HG02798 (cell line): ENCODE measurements at regions not wholly inside any gene's neighbourhood (a gene's known extent, or its start where the extent isn't known, plus 50 kb on each side); places are given as distances from the start of the nearest gene placed in this dataset.

Experiments used
- ATAC-seq: cut with Tn5 transposase; IDR thresholded peaks from one replicate; pipeline ENCODE4 v1.9.1; 2021; ENCODE audit warnings: mild to moderate bottlenecking; ENCODE audit not compliant: unreplicated experiment, poor library complexity

DNA sequence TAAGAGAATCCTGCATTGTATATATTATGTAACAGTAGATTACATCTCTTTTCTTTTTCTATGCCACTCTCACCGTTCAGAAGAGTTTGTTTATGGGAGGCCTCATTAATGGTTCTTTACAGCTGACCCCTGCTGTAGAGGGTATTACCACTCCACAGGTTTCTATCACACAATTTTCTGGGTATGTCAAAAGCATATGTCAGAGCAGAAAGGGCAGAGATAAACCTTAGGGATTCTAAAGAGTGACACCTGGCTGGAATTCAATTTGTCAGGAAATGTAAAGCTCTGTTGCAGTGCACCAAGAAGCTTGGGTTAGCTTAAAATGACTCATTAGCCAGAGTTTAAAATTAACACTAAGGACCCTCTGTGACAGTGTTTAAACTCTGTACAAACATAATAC is 658.7 kb downstream of the PCDH18 start:
- ATAC-seq = no peak

DNA sequence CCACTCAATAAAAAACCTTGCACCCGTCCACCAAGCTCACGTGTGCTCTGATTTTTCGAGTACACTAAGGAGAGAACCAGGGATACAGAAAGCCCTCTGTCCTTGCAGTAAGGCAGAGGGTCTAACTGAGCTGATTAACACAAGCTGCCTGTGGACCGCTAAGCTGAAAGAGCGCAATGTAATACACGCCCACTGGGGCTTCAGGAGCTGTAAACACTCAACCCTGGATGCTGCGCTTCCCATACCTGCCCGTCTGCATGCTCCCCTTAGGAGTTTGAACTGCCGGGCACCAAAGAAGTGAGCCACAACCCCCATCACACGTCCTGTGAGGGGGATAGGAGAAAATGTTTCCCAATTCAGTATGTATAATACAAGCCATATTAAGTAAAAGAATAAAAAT is 664.8 kb downstream of the PCDH18 start:
- no peak for ATAC-seq

DNA sequence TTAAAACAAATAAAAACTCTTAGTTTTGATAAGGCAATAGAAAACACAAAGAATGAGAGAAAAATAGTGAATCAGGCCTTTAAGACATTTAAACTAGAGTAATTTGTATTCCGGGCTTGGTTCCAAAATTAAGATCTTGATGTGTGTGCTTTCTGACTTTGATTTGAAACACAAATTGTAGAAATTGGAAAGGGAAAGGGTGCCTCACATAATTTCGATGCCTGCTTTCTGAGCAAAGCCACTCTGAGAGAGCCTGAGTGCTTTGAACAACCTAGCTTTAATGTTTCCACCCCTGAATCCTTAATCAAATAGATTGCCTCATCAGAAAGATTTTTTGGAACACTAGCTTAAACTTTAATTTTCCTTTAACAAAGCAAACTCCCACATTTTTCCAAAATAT is 666.8 kb downstream of the PCDH18 start:
- ATAC-seq = no peak

DNA sequence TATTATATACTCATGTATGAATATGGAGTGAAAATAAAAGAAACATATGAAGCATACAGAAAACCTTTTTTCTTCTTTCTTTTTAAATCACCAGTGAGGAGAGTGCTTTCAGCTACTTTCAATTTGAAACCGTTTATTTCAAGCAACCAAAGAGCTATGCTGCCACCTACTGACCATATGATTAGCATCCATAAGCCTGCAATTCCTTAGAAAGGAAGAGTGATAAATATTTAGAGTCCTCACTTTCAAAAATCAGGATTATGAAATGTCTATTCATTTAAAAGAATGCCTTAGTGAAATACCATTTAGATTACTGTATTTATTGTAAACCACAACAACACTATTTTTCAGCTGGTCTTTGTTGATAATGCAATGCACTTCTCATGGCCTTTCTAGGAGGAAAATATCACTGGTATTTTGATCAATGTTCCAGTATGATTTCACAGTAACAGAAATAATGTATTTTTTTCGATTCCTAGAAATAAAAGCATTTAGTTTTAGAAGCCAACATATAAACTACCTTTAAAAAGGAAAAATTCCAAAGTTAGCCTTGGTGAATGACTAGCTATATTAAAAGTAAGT is 667.6 kb downstream of the PCDH18 start:
- peak; percentile 92 for ATAC-seq

- no peak for ATAC-seq
Observed at GRCh38 chr4:136863756-136864155, 668.5 kb downstream of the PCDH18 start.

DNA sequence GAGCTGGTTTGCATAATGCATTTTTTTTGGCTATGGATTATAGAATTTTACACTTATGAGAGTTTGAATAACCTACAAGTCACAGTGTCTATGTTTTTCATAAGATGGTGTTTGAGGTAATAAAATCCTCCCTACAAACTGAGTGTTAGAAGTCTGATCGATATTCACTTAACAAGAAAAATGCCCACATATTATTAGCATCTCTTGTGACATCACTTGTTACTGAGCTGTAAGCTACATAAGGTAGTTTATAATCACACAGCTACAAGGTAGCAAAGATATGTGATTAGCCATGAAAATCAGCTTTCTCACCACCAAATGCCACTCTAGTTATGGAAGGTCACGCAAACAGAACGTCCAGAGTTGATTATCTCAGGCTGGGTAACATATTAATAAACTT is 669.6 kb downstream of the PCDH18 start:
- ATAC-seq = no peak

GRCh38 chr4:136861091-136861490 is 671.2 kb downstream of the PCDH18 start:
- no peak for ATAC-seq

DNA sequence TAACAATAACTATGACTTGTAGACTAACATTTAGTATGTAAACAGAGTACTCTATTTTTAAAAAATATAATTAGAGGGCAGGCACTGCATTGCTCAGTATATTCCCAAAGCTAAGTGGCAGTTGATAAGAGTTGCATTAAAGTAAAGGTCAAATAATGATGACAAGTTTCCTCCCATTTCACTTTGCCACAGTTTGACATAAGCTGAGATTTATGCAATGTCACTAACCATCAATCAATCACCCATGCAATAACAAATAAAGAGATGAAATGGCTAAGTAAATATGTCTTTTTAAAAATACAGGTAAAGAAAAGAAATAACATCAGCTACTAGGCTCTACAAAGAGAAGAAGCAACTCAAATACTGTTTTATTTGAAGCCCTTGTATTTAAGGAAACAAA is 673.4 kb downstream of the PCDH18 start:
- no peak for ATAC-seq

DNA sequence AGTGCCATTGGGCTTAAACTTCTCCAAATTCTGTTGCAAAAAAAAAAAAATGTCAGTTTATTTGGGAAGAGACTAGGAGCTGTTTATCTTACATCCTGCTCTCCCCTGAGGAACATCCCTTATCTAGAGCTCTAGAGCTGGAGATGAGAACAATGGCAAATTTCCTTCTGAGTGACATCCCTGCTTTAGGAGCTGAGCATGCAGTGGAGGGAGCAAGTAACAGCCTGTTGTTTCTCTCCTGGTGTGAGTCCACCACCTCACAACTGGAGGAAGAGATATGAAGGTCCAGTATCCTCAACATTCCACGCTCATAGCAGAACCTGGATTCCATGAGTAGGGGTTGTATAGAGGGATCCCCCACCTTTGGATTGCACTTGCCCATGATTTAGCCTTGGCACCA is 676.4 kb downstream of the PCDH18 start:
- no peak for ATAC-seq

DNA sequence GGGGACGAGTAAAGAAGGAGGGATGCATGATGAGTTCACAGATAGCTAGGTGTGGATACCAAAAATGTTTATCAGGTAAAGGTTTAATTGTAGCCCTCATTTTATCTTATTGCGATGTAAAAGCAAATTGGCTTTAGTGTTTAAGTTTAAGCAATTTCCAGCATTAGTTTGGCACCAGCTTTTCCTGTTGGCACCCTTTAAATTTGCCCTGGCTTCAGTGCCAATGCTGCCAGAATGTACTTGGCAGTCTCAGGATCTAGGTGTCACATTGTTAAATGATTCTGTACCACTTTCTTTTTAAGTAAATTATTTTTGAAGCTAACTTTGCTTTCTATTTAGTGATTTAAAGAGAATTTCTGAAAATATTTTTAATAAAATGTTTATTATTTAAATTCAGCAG is 681.8 kb downstream of the PCDH18 start:
- no peak for ATAC-seq

- ATAC-seq = no peak
Observed at GRCh38 chr4:136847881-136848621, 684.2 kb downstream of the PCDH18 start.

DNA sequence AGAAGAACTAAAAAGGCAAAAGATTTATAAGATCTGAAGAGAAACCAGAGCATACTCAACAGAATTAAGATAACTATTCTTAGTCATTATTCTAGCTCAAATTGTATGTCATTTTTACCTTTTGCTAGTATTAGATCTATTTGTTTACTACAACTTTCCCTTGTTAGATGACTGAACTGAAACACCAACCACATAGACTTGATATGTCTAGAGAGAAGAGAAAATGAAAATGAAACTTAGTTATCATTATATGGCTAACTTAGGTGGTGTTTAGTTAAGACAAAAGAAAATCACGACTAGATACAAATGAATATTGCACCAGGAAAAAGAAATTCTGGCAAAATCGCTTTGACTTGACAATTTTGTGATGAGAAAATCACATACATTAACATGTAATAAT is 690.8 kb downstream of the PCDH18 start:
- peak; percentile 66 for ATAC-seq

- no peak for ATAC-seq
Observed at GRCh38 chr4:136838607-136839006, 693.7 kb downstream of the PCDH18 start.

DNA sequence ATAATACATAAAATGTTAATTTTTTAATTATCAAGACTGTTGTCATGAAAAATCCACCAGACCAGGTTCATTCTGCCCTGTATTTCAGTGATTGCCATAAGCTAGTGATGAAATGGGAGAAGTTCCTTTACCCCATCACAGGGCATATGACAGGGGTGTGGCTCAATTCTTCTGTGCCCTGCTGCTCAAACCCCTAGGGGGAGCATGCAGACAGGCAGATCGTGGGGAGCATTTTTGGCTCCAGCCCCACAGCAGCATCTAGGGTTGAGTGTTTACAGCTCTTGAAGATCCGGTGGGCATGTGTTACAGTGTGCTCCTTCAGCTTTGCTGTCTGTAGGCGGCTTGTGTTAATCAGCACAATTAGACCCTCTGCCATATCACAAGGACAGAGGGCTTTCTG is 700.7 kb downstream of the PCDH18 start:
- ATAC-seq = no peak

DNA sequence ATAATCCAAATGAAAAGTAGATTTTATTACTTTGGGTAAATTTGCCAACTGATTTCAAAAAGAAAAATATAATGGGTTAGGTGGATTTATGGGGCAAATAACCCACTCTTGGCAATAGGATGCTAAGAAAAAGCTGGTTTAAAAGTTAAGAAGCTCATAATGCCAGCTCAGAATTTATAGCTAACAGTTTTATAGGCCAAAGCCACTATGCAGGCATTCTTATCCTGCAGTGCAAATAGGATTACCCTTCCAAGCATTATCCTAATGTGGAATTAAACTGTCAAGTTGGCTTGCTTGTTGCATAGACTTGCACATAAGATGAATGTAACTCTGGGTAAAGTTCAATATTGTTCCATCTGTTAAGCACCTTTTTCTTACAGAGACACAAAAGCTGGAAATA is 703.0 kb downstream of the PCDH18 start:
- no peak for ATAC-seq

DNA sequence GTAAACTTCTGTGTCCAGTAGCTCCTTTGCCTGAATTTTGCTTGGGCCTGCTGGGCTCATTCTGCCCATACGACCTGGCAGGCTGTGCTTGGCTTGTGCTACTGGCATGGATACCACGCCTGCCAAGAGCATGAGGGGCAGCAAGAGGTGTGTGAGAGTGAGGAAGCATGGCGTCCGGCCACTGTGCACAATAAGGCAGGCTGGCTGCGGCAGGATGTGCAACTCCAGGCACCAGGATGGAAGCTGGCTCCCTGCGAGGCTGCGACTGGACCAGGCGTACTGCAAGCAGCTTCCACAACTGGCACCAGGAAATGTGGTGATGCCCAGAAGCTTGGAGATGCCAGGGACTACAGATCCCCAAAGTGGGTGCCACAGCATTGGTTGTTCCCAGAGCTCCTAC is 709.3 kb downstream of the PCDH18 start:
- no peak for ATAC-seq

DNA sequence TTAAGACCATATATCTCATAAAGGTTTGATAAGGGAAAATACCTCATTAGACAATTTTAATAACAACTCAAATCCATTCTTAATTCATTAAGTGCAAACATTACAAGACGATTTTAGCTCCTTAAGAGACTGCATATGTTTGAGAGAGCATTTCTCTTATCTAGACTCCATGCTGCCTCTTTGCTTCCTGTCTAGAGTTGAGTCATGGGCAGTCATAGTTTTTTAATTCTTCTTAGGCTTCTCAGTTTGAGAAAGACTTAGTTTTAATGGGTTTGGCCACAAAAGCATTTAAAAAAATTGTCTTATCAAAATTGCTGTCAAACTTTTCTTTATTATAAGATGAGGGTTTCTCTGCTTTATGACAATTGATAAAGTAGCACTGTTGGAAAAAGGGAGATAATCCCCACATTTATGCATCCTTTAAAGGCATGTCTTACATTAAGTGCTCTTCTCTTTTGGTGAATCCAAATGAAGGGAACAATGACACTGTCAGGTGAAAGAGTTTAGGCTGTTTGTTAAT is 713.4 kb downstream of the PCDH18 start:
- no peak for ATAC-seq

DNA sequence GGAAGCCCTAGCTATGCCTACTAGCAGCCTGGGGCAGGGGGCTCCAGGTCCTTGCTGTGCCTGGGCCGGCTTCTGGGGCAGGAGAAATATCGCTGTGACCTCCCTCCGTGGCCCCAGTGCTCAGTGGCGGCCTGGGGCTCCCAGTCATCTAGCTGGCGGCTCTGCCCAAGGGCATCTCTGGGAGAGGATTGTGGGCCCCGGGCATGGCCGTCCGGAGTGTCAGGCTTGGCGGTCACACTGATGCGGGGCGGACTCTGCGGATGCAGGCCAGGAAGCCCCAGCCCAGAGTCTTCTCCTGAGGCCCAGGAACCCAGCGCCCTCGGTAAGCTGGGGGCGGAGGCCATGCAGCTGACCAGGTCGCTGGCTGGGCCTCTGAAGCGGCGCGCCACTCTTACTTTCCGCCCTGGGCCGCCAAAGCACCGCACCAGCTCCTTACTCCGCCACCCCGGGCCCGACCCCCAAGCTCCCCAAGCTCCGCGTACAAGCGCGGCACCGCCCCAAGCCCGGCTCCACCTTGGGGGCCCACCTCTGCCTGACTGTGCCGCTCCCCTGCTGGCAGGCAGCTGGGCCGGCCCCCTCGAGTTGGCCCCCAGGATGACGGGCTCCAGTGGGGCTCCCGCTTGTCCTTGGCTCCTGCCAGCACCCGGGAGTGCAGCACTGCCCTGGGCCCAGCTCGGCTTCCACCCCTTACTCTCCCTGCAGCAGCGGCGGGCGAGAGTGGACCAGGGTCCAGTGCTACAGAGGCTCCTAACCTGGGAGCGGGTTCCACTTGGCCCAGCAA is 720.0 kb downstream of the PCDH18 start:
- ATAC-seq = no peak

- no peak for ATAC-seq
Observed at GRCh38 chr4:136811496-136812077, 720.7 kb downstream of the PCDH18 start.

- ATAC-seq = no peak
Observed at GRCh38 chr4:136810626-136811025, 721.7 kb downstream of the PCDH18 start.

DNA sequence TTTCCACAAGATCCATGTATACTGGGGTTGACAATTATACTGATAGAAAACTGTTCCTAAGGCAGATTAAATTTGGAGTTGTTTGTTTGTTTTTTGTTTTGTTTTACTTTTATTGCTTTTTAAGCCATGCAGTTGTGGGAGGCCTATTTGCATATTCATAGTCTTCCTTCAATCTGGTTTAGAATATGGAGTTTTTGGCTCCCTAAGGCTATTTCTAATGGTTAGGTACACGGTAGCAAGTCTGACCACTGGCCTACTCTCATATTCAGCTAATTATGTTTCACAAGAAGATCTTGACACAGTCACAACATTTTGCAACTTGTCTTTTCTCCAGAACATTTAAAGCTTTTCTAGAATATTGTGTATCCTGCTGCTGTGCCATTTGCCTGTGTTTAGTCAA is 725.5 kb downstream of the PCDH18 start:
- ATAC-seq = no peak
